ENCODE measurements at regions not wholly inside any gene's neighbourhood (a gene's known extent, or its start where the extent isn't known, plus 50 kb on each side); places are given as distances from the start of the nearest gene placed in this dataset.

DNA sequence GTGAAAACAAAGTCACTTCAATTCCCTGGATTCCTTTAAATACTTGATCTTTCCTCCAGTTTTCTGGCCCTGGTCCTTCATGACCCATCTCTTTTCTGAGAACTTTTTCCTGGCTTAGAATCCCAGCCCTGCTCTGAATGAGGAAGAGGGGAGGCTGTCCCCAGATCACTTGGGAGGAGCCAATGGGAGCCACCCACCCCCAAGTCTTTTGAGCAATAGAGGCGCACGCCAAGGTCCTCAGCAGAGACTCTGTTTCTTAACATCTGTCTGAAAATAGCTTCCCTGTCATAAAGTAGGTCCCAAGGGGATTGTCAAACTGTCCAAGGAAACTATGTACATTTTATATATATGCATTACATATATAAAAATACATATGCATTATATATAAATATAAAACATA, 126.8 kb downstream of the ADRA2A start:
- DNase-seq: no peak

DNA sequence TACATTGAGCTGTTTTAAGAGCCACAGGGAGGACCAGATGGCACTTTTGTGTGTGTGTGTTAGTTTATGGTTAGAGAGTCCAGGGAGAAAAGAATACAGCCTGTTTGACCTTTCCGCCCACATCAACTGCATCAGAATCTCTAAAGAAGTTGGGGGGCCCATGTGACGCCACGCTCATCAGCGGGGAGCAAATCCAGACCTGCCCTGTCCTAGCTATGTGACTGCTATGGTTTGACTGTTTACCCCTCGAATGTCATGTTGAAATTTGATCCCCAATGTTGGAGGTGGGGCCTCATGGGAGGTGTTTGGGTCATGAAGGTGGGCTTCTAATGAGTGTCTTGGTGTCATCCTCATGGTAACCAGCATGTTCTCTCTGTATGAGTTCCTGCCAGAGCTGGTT, 128.0 kb downstream of the ADRA2A start:
- no peak for DNase-seq

DNA sequence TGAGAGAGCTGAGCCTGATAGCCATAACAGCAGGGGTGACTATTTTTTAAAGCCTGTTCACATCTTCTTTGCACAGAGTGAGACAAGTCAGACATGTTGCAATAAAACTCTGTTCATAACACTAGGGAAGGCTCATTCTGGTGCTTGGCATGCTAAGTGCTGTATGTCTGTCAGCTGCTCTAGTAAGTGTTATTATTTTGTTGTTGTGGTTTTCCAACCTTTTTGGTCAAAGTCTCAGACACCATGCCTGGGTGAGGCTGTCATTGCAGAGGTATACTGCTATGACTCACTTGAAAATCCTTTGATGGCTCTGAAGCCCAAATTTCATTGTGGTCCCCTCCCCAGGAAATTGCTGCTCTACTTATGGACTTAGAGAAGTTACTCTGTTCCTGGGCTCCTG, 129.7 kb downstream of the ADRA2A start:
- DNase-seq: no peak

DNA sequence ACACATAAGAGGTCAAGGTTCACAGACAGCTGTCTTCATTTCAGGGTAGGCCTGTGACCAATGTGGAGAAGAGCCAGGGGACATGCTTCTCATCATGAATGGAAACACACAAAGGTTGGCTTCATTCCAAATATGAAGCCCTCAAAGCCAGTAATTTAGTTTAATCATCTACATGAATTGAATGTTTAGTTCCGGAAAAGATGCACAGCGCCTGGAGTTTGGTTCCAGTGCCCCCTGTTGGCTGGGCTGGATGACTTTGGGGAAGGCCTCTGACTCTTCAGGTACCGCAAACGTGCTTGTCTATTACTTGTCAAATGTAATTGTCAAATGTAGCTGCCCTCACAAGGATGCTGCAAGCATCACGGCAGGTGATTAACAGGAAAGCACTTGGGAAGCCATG, 130.7 kb downstream of the ADRA2A start:
- peak in 1 of 2 experiments; percentile 1 for DNase-seq

DNA sequence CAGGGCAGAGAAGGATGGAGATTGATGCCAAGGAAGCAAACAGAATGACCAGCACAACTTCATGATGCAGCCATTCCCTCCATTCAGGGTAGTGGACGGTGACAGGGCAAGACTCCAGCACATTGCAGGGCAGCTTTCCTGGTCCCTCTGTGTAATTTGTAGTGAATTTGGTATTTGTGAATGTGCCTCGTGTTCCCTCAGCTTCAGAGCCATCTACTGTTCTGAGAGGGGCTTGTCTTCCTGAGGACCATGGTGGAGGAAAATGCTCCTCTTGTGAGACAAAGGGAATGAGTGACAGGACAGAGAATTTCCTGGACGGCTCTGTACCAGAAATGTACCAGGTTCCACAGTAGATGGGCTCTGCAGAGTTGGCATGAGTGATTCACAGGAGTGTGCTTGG, 132.1 kb downstream of the ADRA2A start:
- DNase-seq: no peak

DNA sequence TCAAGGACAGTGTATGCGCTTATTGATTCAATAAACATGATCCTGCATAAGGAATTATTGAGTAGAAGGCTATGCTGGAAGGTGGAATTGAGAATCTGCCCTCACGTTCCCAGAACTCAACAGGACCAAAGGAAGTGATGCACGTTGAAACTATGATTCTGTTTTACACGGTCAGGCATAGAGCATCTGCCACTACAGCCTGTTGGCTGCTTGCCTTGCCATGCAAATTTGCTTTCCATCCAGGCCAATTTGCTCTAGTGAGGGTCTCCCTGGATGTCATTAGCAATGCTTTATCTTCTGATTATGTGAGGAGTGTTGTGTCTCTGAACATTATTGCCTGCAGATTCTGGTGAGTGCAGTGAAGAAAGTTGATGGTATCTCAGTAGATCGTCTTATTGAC, 132.9 kb downstream of the ADRA2A start:
- no peak for DNase-seq

DNA sequence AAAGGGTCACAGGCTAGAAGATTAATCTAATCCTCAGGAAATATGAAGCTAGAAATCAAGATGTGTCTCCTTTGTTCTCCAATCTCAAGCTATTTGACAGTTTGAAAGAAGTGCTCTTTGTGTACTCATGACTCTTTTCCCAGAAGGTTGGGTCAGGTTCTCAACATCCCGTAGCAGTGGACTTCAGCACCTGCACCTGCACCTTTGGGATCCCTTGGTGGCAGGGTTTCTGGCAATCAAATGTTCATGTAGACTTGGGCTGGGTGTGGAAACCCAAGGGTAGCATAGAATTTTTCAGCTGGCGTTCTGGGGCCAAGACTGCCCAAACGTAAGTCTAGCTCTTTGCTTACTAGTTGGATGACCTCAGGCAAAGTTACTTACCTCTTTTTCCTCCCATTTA, 134.4 kb downstream of the ADRA2A start:
- DNase-seq: no peak

DNA sequence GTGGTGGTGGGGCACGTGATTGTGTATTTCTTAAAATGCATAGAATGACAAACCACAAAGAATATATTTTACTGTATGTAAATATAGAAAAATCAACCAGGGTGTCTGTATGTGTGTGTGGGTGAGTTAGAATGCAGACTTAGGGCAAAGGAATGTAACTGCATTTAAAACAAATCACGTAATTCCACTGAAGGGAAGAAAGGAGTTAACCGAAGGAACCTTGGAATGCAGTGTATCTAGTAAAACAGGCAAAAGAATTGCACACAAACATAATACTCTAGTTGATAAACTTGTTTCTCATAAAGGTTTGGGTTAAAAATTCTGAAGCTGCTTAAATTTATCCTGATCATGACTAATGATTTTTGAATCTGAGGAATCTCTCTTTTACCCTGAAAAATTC, 134.9 kb downstream of the ADRA2A start:
- no peak for DNase-seq

DNA sequence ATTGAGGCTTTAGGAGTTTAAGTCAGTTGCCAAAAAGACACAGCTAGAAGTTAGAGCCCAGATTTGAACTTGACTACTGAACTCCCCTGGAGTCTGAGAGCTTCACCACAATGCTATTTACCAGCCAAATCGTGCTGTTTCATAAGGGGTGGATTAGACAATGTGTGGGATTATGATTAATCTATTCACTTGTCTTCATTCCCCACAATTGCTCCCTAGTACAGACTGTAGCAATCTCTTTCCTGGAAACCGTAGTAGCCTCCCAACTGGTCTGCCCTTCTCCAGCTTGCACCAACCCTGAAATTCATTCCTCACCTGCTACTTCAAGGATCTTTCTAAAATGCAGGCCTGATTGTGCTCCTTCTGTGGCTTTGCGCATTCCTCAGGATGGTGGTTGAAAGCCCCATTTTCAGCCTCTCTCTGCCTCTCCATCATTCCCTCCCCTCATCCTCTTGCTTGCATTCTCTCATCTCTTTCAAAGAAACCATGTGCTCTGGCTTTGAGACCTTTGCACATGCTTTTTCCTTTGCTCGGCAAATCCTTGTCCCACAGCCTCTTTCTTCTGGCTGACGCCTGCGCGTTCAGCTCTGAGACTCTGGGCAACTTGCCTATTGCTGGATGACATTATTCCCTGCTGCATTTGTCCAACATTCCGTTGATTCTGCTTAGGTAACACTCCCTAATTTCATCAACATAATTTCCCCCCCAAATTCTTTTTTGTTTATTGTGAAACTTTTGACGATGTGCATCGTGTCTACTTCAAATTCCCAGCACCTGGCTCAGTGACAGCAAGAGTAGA, 145.1 kb downstream of the ADRA2A start:
- no peak for DNase-seq

DNA sequence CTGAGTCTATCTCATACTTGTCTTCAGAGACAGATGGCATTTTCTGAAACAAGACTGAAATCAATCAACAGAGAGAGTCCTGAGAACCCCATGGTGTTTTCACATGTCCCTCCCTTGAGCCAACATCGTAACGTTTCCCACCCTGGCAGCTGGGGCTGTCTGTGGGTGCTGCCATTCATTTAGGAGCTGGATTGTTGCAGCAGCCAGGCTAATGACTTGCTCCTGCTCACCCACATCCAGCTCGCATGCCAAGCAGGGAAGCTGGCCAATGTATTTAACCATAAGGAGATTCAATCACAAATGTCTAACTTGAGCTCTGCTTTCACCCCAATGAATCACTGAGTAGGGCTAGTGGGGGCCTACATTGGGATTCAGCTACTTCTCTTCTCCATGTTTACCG, 146.1 kb downstream of the ADRA2A start:
- DNase-seq: no peak

DNA sequence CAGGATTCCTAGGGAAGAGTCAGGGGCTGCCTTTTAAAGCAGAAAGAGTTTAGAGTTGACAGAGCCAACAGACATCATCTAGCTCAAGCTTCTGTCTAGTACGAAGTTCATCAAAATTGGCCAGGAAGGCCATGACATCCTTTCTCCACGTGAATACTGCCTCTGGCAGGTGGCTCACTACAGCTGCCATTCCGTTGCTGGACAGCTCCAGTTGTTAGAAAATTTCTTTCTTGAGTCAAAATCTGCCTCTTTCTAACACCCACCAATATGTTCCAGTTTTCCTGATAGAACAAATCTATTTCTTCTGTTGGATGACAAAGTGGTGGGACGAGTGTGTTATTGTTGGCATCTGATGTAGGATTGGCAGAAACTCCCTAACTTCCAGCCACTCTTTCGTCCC, 154.9 kb downstream of the ADRA2A start:
- DNase-seq: no peak

DNA sequence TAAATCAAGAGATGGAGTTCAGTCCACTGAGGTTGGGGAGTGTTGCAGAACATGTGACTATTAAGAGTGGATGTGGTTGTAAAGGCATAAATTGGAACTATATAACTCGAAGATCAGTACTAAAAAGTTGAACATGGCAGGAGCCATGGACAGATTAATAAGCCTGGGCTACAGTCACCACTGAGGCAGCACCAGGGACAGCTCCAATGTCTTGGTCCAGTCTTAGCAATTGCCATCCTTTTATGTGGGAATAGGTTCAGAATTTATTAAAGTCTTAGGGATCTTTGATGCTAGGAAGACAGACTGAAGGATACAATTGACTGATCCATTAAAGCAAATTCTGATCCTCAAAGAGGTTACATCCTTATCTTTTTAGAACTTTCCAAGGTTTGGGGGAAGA, 156.6 kb downstream of the ADRA2A start:
- DNase-seq: no peak

DNA sequence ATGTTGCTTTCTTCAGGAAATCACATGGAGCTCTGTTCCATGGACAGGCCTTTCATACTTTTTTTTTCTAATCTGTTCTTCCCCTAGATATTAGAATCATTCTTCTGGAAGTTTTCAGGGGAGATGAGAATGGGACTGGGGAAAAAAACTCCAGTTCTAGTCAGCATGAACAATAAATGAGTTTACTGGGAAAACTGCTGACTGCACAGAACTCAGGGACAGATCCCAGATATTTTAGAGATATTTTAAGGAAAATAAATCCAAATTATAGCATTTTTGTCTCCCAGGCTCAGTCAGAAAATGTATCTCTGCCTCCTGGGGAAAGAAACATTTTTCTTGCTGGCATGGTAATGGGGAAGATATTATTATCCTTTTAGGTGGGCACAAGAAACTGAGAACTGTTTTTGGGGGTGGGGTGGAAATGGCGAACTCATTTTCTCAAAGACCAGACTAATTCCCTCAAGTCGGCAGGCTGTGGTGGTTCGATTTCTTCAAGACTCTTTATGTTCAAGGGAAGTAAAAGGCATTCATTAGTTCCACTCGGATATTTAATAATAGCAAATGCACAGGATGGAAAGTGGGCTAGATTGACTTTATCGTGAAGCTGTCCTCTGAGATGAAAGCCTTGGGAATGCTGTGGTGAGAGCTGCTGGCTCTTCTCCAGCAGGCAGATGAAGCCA, 157.5 kb downstream of the ADRA2A start:
- DNase-seq: no peak

DNA sequence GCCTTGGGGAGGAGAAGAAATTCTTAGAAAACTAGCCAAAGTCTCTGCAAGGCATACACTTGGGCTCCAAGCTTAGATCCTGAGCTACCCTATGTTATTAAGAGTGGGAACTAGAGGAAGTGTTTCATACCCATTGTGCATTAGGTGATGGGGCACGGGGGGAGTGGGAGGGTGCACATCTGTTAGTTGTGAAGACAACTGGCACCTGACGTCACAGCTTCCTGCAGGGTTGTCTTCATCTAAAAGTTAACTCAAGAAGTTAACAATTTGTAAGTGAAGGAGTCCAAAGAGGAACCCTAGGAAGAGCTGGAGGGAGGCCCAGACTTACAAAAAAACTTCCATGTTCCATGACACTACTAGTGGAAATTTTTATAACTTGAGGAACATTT, 158.1 kb downstream of the ADRA2A start:
- no peak for DNase-seq

DNA sequence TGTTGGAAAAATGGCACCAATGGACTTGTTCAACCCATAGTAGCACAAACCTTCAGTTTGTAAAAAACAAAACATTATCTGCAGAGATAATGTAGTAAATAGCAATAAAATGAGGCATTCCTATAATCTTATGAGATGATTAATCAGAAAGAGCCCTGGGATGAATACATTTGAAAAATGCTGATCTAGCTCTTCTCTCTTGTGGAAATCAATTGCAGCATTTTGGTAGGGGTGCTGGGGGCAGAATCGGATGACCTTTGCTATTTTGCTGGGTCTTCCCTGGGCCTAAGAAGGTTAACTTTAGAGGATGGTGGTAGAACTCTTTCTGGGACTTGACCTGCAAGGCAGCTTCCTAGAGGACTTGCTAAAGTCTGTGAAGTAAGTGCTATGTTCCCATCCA, 163.5 kb downstream of the ADRA2A start:
- no peak for DNase-seq

DNA sequence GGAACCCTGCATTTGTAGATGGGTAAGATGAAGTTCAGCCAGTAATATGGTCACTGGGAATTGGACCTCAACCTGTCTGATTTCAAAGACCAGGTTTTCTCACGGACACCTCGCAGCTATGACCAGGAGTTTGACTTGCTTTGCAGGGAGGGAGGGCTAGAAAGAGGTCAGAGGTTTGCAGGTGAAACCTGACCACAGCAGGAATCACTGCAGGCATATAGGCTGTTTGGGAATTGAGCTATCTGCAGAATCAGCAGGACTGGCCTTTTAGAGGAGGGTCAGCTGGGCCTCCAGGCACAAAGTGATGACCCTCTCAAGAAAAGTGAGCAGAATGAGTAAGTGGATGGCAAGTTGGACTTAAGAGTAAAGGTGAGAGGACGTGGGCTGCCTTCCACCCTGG, 166.3 kb downstream of the ADRA2A start:
- DNase-seq: no peak

DNA sequence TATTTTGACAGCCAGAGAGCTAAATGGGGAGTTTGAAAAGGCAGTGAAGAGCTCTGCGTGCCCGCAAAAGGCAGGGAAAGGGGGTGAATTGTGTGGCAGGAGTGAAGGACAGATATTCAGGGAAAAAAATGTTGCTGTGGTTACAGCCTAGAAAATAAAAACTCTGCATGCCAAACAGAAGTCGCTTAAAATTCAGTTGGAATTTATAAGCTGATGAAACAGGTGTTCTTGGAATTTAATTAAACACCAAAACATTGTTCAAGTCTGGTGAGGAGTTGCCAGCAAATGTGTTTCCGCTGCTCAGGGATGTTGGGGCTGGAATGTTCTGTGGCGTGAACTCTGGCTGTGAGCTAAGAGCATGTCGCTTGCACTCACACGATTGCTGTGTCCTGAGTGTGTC, 169.3 kb downstream of the ADRA2A start:
- no peak for DNase-seq

DNA sequence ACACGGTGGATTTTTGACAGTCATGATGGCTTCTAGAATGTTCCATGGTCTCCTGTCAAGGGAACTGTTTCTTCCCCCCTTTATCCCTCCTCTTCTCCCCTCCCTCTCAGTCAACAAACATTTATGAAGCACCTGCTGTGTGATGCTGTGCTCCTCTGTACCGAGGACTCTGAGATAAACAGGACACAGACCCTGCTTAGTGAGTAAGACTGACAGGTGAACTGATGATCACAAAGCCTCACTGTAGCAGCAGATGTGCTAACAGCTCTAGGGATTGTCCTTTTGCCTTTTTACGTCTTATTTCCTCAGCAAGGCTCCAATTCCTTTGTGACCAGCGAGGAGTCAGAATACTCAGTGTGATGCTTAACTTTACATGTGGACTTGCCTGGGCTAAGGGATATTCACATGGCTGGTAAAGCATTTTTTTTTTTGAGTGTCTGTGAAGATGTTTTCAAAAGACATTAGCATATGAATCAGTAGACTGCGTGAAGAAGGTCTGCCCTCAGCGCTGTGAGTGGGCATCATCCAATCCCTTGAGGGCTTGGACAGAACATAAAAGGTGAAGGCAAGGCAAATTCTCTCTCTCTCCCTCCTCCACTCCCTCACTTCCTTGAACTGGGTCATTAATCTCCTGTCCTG, 170.1 kb downstream of the ADRA2A start:
- DNase-seq: no peak

DNA sequence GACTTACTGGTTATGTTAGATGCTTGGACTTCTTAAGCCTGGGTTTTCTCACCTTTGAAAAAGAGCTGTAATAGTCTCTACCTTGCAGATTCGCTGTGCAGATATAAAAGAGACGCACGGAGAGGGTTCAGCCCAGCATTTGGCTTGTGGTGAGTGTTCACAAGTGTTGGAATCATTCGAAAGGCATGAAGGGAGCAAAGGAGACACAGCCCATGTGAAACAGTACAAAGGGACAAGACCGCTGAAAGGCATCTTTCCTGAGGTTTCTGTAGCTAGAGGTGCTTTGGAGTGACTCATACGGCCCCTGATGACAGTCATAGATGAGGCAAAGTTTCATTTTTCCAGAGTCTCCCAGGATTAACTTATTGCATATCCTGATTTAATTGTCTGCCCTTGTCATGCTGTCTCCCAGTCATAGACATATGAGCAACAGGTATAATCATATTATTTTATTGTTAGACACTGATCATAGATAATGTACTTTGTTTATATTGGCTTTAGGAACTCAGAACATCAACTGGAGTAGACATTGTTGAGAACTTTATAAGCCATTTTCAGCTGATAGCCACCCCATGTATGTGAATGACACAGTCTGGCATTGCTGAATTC, 171.1 kb downstream of the ADRA2A start:
- DNase-seq: no peak

DNA sequence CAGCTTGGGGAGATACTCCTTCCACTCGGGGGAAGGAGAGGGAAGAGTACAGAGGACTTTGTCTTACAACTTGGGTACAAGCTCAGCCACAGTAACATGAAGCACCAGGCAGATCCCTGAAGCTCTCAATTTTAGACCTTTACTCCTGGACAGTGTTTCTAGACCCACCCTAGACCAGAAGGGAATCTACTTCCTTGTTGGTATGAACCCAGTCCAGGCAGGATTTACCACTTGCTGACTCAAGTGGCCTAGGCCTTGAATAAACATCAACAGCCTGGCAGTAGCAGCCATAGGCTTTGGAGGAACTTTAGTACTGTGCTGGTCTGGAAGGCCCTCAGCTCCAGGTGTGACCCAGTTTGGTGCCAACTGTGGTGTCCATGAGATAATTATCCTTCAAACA, 173.1 kb downstream of the ADRA2A start:
- no peak for DNase-seq

DNA sequence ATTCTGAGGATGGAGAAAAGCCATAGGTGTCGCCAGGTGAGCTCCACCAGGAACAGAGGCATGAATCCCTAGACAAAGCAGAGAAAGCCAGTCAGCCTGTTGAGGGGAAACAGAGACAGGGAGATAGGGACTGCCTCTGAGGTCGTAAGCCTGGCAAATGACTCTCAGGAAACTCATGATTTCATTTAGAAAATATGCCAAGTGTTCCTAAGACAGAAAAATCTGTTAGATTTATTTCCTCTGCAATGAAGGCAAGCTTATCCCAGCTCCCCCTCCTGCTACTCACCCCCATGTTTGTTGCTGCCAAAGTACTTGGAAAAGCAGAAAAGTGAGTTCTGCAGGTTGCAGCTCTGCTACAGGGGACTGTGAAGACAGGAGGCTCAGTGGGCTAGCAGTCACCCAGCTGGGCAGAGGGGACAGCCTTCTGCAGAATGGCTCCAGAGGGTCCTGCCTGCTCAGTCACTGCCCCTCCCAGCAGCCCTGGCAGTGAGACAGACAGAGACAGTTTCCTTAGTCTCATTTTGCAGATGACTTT, 184.3 kb downstream of the ADRA2A start:
- DNase-seq: no peak

DNA sequence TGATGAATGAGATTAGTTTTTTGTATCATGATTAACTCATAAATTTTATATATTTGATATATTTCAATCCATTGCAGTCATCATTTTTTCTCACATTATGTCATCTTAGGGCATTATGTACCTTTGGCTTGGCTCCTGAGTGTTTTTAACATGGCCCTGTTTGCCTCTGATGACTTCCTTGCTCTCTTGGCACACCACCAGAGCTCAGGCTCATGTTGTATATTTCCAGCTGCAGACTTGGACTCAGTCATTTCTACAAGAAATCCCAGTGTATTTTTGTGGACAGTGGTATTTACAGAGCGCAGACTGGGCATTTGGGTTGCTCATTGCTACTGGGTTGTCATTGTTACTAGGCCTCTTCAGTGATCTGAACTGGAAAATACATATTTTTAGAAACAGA, 188.5 kb downstream of the ADRA2A start:
- DNase-seq: no peak

DNA sequence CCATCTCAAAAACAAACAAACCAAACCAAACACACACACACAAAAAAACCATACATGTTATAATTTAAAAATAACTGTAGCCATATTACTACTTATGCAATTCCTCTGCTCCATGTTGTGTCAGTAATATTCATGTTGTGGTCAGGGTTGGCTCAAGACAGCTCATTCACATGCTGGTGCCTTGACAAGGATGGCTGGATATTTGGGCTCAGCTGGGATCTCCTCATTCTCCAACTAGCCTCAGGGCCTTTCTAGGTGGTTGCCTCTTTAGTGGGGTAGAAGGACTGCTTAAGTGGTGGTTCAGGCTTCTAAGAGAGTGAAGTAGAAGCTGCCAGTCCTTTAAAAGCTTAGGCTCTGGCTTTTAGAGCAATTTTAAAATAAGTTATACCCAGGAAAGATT, 189.3 kb downstream of the ADRA2A start:
- no peak for DNase-seq

DNA sequence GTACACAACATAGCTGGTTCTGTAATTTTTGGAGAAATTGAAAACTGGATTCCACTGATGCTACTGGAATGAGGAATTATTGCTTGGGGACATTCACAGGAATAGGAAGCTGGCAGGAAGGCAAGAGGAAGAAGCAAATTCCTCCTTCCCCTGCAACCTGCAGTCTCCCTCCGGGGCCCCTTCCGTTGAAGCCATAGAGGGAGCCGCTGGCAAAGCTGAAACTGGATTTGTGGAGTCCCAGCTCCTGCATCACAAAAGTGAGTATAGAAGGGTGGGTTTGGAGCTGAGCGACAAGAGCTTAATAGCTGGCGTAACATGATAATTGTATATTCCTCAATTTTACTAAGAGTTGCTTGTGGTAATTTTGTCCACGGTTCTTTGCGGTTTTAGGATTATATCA, 190.8 kb downstream of the ADRA2A start:
- no peak for DNase-seq

Measured in AML-193 (cell line).